NCI-H510A (cell line): ENCODE measurements at regions not wholly inside any gene's neighbourhood (a gene's known extent, or its start where the extent isn't known, plus 50 kb on each side); places are given as distances from the start of the nearest gene placed in this dataset.
A peak's percentile ranks its signal among the peaks of the same experiment; 100 is the strongest.

Experiments
- DNase-seq: peaks from one replicate; lab custom pipeline; 2025; lab: John Stamatoyannopoulos, UW

- no peak for DNase-seq
Measured at GRCh38 chr12:127750076-127750840, 516.7 kb upstream of the TMEM132C start.

GRCh38 chr12:127752802-127753201 lies 514.2 kb upstream of the TMEM132C start:
- DNase-seq = no peak

GRCh38 chr12:127760357-127760756 lies 506.6 kb upstream of the TMEM132C start:
- no peak for DNase-seq

GRCh38 chr12:127760996-127761395 lies 506.0 kb upstream of the TMEM132C start:
- DNase-seq = no peak

GRCh38 chr12:127761880-127762279 lies 505.1 kb upstream of the TMEM132C start:
- DNase-seq = no peak

- peak; percentile 44 for DNase-seq
Measured at GRCh38 chr12:127767656-127768055, 499.3 kb upstream of the TMEM132C start.

- DNase-seq = no peak
Measured at GRCh38 chr12:127770118-127770517, 496.9 kb upstream of the TMEM132C start.

GRCh38 chr12:127771546-127771945 lies 495.4 kb upstream of the TMEM132C start:
- DNase-seq = no peak

- peak; percentile 61 for DNase-seq
Measured at GRCh38 chr12:127773520-127773919, 493.4 kb upstream of the TMEM132C start.

- DNase-seq = no peak
Measured at GRCh38 chr12:127774828-127775227, 492.1 kb upstream of the TMEM132C start.

GRCh38 chr12:127779301-127780045 lies 487.5 kb upstream of the TMEM132C start:
- no peak for DNase-seq

- DNase-seq = no peak
Measured at GRCh38 chr12:127780881-127781280, 486.1 kb upstream of the TMEM132C start.

GRCh38 chr12:127781336-127781735 lies 485.6 kb upstream of the TMEM132C start:
- no peak for DNase-seq

- no peak for DNase-seq
Measured at GRCh38 chr12:127785540-127785939, 481.4 kb upstream of the TMEM132C start.

GRCh38 chr12:127785986-127786590 lies 480.9 kb upstream of the TMEM132C start:
- DNase-seq = no peak

GRCh38 chr12:127787544-127787943 lies 479.4 kb upstream of the TMEM132C start:
- DNase-seq = no peak

- no peak for DNase-seq
Measured at GRCh38 chr12:127790376-127790775, 476.6 kb upstream of the TMEM132C start.

- no peak for DNase-seq
Measured at GRCh38 chr12:127791217-127791616, 475.8 kb upstream of the TMEM132C start.

GRCh38 chr12:127797918-127798317 lies 469.1 kb upstream of the TMEM132C start:
- no peak for DNase-seq

- no peak for DNase-seq
Measured at GRCh38 chr12:127802271-127802670, 464.7 kb upstream of the TMEM132C start.

- DNase-seq = no peak
Measured at GRCh38 chr12:127803545-127803944, 463.4 kb upstream of the TMEM132C start.

- DNase-seq = no peak
Measured at GRCh38 chr12:127809275-127809674, 457.7 kb upstream of the TMEM132C start.

- DNase-seq = no peak
Measured at GRCh38 chr12:127810041-127810440, 456.9 kb upstream of the TMEM132C start.
